Panc1 (cell line): ENCODE measurements at regions not wholly inside any gene's neighbourhood (a gene's known extent, or its start where the extent isn't known, plus 50 kb on each side); places are given as distances from the start of the nearest gene placed in this dataset.

Source experiments
- ATAC-seq: fragments of 200-7000 bp; cut with Tn5 transposase; 2 replicates; pipeline ENCODE4 v1.9.1; 2020; ENCODE audit warnings: mild to moderate bottlenecking, moderate library complexity
- BruUV-seq: library from RNA; stranded (reverse); fragments of 400-500 nt; replicated peaks from 2 replicates; lab custom pipeline; 2021; lab: Mats Ljungman, UMichigan
- CTCF ChIA-PET: fragments of 300-600 bp; sonication (Branson Sonifier 250); formaldehyde crosslinking; loops from one replicate; lab custom pipeline; 2022; ENCODE audit warnings: antibody characterized with exemption; lab: Charles Lee
- POLR2A ChIA-PET: fragments of 300-600 bp; sonication (Branson Sonifier 250); formaldehyde crosslinking; loops from one replicate; lab custom pipeline; 2022; ENCODE audit warnings: antibody characterized with exemption; lab: Charles Lee
- DNase-seq: peaks from one replicate; pipeline ENCODE4 v3.0.0-alpha.2; 2010; ENCODE audit warnings: low read depth, low spot score
- H3K27ac ChIP-seq: 2 replicates; pipeline ENCODE4 v1.5.1; 2011; ENCODE audit warnings: mild to moderate bottlenecking, low read length, inconsistent platforms
- H3K27me3 ChIP-seq: fragments of 200-500 bp; sonication (Bioruptor generic); 2 replicates; pipeline ENCODE4 v1.6.0; 2014; ENCODE audit warnings: low read length, inconsistent platforms; ENCODE audit not compliant: control insufficient read depth, insufficient read depth
- H3K36me3 ChIP-seq: fragments of 200-500 bp; sonication (Bioruptor generic); 2 replicates; pipeline ENCODE4 v1.5.1; 2014; ENCODE audit warnings: inconsistent platforms, mild to moderate bottlenecking, low read length, moderate library complexity; ENCODE audit not compliant: control insufficient read depth, insufficient read depth
- H3K4me1 ChIP-seq: 2 replicates; pipeline ENCODE4 v1.5.1; 2011; ENCODE audit warnings: inconsistent platforms, mild to moderate bottlenecking, low read length, moderate library complexity; ENCODE audit not compliant: control insufficient read depth, insufficient read depth
- H3K4me3 ChIP-seq, 2 experiments: 2 replicates each; pipeline ENCODE4 v1.5.1; 2011 to 2012; ENCODE audit warnings: low read depth in 2 of 2, low read length in 2 of 2, mild to moderate bottlenecking in 2 of 2, inconsistent platforms in 1 of 2, moderate library complexity in 1 of 2
- H3K9me3 ChIP-seq: fragments of 200-500 bp; sonication (Bioruptor generic); 2 replicates; pipeline ENCODE4 v1.5.1; 2014; ENCODE audit warnings: low read depth, mild to moderate bottlenecking, inconsistent platforms, low read length, moderate library complexity; ENCODE audit not compliant: control insufficient read depth, insufficient read depth
- CTCF ChIP-seq: fragments of 450-650 bp; IDR thresholded peaks from 2 replicates; pipeline ENCODE4 v1.5.1; 2017; ENCODE audit warnings: mild to moderate bottlenecking
- POLR2AphosphoS5 ChIP-seq: IDR thresholded peaks from 2 replicates; pipeline ENCODE4 v1.6.1; 2012; ENCODE audit warnings: mild to moderate bottlenecking, low read depth, low read length, moderate library complexity
- REST ChIP-seq, 2 experiments: IDR thresholded peaks; 2 replicates each; pipeline ENCODE4 v1.6.1; 2011 to 2012; ENCODE audit warnings: low read depth in 2 of 2, control low read depth in 1 of 2, low read length in 1 of 2, mild to moderate bottlenecking in 1 of 2, moderate library complexity in 1 of 2; ENCODE audit not compliant: insufficient read depth in 1 of 2
- SIN3A ChIP-seq: IDR thresholded peaks from 2 replicates; pipeline ENCODE4 v1.6.1; 2012; ENCODE audit warnings: low read depth, mild to moderate bottlenecking, low read length, moderate library complexity, borderline replicate concordance; ENCODE audit not compliant: insufficient read depth
- TCF7L2 ChIP-seq: IDR thresholded peaks from 2 replicates; pipeline ENCODE4 v1.6.1; 2011; ENCODE audit warnings: mild to moderate bottlenecking, low read depth, low read length, inconsistent platforms
- in situ Hi-C: cut with HindIII; loops from 2 replicates; pipeline ENCODE4 v1.10.0; 2016; ENCODE audit warnings: low sequenced_read_pairs, low pct_unique_long_range_greater_than_20kb
- intact Hi-C: fragments of 100-400 bp; cut with micrococcal nuclease; formaldehyde crosslinking; loops from one replicate; pipeline ENCODE4 v1.10.0; 2022; ENCODE audit not compliant: unreplicated experiment

GRCh38 chr6:68445926-68446325 is 189.2 kb upstream of the ADGRB3 start:
- no peaks in the 10 kb centered on the region for H3K36me3 ChIP-seq
- H3K9me3 ChIP-seq = no peaks in the 10 kb centered on the region
- H3K27me3 ChIP-seq = no peaks in the 10 kb centered on the region
- POLR2A ChIA-PET = no interaction called here
- DNase-seq (no peak), ATAC-seq (no peak)
- CTCF ChIA-PET = no interaction called here
- H3K4me1 ChIP-seq = no peaks in the 10 kb centered on the region
- BruUV-seq = no TSS peak
- H3K27ac ChIP-seq = no peak overlapping the region
- TF ChIP-seq SIN3A = no peak
- TF ChIP-seq REST (IDR thresholded peaks at IDR 0.05; ENCODE audit: insufficient read depth in 1 of 2, low read depth in 2 of 2, low read length in 1 of 2) = no peak
- no peak for TF ChIP-seq CTCF
- TF ChIP-seq TCF7L2 = no peak
- no peak for TF ChIP-seq POLR2AphosphoS5
- intact Hi-C loops = no loop called here
- no peak overlapping the region for H3K4me3 ChIP-seq
- in situ Hi-C loops = no loop called here

GRCh38 chr6:68443704-68444103 is 191.4 kb upstream of the ADGRB3 start:
- Histone ChIP-seq H3K27ac (no peak overlapping the region), H3K27me3 (no peaks in the 10 kb centered on the region)
- no peak for ATAC-seq

More at GRCh38 chr6:68443704-68444103, 191.4 kb upstream of the ADGRB3 start:
- CTCF ChIA-PET = no interaction called here
- DNase-seq = no peak
- intact Hi-C loops = no loop called here
- Histone ChIP-seq H3K4me1 (no peaks in the 10 kb centered on the region), H3K36me3 (no peaks in the 10 kb centered on the region), H3K4me3 (no peak overlapping the region), H3K9me3 (no peaks in the 10 kb centered on the region)
- TF ChIP-seq TCF7L2 (no peak), REST (IDR thresholded peaks at IDR 0.05; ENCODE audit: insufficient read depth in 1 of 2, low read depth in 2 of 2, low read length in 1 of 2) (no peak), POLR2AphosphoS5 (no peak)
- in situ Hi-C loops = no loop called here
- BruUV-seq = no TSS peak
- POLR2A ChIA-PET = no interaction called here
